ENCODE measurements at regions not wholly inside any gene's neighbourhood (a gene's known extent, or its start where the extent isn't known, plus 50 kb on each side); places are given as distances from the start of the nearest gene placed in this dataset.
"Not testable (repeated sequence)": the region's sequence is repeated elsewhere in the genome, so short reads cannot be mapped to it uniquely, and the experiment has no call there.

DNA sequence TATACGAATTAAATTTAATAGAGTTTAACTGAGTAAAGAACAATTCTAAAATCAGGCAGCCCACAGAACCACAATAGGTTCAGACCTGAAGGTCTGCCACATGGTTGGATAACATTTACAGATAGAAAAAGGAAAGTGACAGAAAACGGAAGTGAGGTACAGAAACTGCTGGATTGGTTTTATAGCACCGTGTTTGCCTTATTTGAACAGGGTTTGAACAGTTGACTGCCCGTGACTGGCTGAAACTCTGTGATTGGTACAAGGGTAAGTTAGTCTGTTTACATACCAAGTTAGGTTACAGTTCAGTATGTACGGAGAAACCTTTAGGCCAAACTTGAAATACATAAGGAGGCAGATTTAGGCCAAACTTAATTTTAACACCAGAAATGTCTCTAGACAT, 64.1 kb upstream of the ATXN3L start:
- no peak for DNase-seq (ENCODE audit: low read depth in 2 of 2)

GRCh38 chrX:13381514-13381913, 61.7 kb upstream of the ATXN3L start:
- DNase-seq (ENCODE audit: low read depth in 2 of 2) = no peak

- no peak for DNase-seq (ENCODE audit: low read depth in 2 of 2)
These were observed 60.4 kb upstream of the ATXN3L start for GRCh38 chrX:13380211-13380610.

GRCh38 chrX:13378562-13379518, 59.0 kb upstream of the ATXN3L start:
- not testable (repeated sequence) for DNase-seq (ENCODE audit: low read depth in 2 of 2)

DNA sequence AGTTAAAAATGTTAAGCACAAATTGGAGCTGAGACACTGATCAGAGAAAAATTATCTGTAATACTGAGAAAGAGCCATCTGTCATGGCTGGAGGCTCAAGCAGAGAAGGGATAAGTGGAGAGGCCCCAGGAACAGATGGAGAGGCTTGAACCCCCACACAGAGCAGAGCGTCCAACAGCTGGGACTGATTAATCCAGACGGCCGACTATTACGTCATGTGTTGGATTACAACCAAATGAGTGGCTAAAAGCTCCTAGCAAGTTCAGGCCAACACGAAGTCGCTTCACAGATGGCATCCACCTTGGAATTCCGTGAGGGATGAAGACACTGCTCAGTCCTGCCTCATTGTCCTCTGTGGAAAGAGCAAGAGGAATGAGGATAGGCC, 57.7 kb upstream of the ATXN3L start:
- DNase-seq (ENCODE audit: low read depth in 2 of 2) = no peak

- no peak for DNase-seq (ENCODE audit: low read depth in 2 of 2)
These were observed 57.1 kb upstream of the ATXN3L start for GRCh38 chrX:13376857-13377549.

DNA sequence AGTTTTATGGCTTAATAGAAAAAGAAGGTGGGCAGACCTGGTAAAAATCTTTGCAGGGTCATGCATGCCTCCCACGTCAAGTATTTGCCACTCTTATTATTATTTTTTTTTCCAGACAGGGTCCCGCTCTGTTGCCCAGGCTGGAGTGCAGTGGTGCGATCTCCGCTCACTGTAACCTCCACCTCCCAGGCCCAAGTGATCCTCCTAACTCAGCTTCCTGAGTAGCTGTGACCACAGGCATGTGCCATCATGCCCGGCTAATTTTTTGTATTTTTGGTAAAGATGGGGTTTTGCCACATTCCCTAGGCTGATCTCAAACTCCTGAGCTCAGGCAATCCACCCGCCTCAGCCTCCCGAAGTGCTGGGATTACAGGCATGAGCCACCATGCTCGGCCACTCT, 55.7 kb upstream of the ATXN3L start:
- DNase-seq (ENCODE audit: low read depth in 2 of 2) = not testable (repeated sequence)

GRCh38 chrX:13374364-13374763, 54.5 kb upstream of the ATXN3L start:
- no peak for DNase-seq (ENCODE audit: low read depth in 2 of 2)

GRCh38 chrX:13373431-13374187, 53.8 kb upstream of the ATXN3L start:
- no peak for DNase-seq (ENCODE audit: low read depth in 2 of 2)

GRCh38 chrX:13373027-13373426, 53.2 kb upstream of the ATXN3L start:
- DNase-seq (ENCODE audit: low read depth in 2 of 2) = no peak

DNA sequence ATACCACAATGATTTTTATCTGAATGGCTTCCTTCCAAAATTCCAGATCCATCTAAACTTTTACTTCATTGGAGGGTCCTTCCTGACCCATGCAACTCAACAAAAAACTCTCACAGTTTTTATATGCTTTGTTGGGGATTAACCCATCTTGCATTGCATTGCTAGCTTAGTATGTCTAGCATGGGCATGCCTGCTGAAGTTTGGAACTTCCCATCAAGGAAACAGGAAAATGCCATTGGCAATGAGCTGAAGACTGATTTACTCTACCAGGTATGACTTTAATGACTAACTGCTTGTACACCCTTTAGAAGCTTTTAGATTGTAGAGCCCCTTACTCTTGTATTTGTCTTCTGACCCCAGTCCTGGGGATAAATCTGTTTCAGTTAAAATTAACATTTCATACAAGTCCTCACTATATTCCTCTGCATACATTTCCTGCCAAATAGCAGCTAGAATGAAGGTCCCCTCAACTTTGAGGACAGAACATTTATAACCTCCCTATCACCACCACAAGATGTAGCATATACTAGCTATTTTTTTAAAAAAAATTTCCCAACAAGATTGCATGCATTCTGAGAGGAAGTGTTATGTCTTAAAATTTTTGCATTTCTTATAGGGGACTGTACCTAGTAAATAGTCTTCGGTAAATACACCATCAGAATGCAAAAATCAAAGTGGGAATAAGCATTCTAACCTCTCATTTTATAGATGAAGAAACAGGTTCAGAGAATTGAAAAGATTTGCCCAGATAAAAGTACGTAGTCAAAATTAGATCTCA, 52.5 kb upstream of the ATXN3L start:
- no peak for DNase-seq (ENCODE audit: low read depth in 2 of 2)

DNA sequence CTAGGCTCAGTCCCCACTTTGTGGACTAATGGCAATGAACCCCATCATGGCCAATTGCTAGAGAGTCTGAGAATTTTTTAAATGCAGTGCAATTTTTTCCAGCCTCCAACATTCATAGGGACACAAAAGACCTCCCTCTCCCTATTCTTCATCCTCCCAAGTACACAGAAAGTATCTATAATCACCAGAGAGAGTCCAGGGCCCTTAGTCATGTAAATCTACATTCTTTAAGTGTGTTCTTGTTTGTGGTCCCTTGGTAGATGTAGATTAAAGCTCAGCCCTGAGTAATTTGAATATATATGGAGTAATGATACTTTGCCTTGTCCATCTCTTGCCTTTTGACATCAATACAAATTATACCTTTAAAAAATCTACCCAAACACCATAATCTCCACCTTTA, 51.3 kb upstream of the ATXN3L start:
- DNase-seq (ENCODE audit: low read depth in 2 of 2) = no peak

DNA sequence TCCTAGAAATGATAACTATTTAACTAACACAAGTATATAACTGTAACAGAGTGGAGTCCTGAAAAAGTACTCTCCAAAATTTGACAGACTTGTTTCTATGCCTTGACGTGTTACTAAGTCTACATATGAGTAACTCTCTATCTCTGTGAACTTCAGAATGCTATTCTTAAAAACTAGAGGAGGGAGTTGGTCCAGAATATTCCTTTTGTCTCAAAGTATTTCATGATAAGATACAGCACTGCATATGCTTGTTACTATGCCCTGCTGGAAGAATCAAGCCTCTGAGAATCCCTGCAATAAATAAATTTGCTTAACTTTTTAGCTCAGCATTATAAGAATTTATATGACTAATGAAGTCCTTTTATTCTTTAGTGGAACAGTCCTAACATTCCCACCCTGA, 50.9 kb upstream of the ATXN3L start:
- DNase-seq (ENCODE audit: low read depth in 2 of 2) = no peak
